Mammary epithelial cell (primary cell): ENCODE measurements at regions not wholly inside any gene's neighbourhood (a gene's known extent, or its start where the extent isn't known, plus 50 kb on each side); places are given as distances from the start of the nearest gene placed in this dataset.

Experiments used
- CTCF ChIP-seq, 2 donors: IDR thresholded peaks in 1 of 2; conservative IDR thresholded peaks in 1 of 2; 2 replicates each; pipeline ENCODE4 v1.5.1; 2011 to 2012; ENCODE audit warnings: inconsistent platforms in 2 of 2, low read length in 2 of 2, mild to moderate bottlenecking in 2 of 2, control low read depth in 1 of 2, low read depth in 1 of 2; ENCODE audit not compliant: insufficient read depth in 1 of 2; ENCODE audit errors: extremely low read depth in 1 of 2
- EZH2 ChIP-seq: IDR thresholded peaks from 2 replicates; pipeline ENCODE4 v1.6.1; 2012; ENCODE audit warnings: low read length, inconsistent platforms, borderline replicate concordance

GRCh38 chr20:19000078-19000477, 186.5 kb downstream of the SCP2D1 start:
- TF ChIP-seq CTCF (conservative IDR thresholded peaks at IDR 0.05 in 1 of 2, IDR thresholded peaks at IDR 0.05 in 1 of 2; ENCODE audit: extremely low read depth in 1 of 2, insufficient read depth in 1 of 2, low read depth in 1 of 2, low read length in 2 of 2) (no peak), EZH2 (no peak)
